Endothelial cell of umbilical vein (primary cell): ENCODE measurements at regions not wholly inside any gene's neighbourhood (a gene's known extent, or its start where the extent isn't known, plus 50 kb on each side); places are given as distances from the start of the nearest gene placed in this dataset.

Experiments used
- BruUV-seq: library from RNA; stranded (reverse); fragments of 400-500 nt; replicated peaks from 2 replicates; lab custom pipeline; 2021; lab: Mats Ljungman, UMichigan
- CTCF ChIA-PET: fragments of 300-600, 350-600 bp; sonication (Branson Sonifier 250); formaldehyde crosslinking; loops from one replicate; lab custom pipeline; 2021; ENCODE audit warnings: antibody characterized with exemption, inconsistent platforms; lab: Charles Lee
- POLR2A ChIA-PET: fragments of 300-600, 350-600 bp; sonication (Branson Sonifier 250); formaldehyde crosslinking; loops from one replicate; lab custom pipeline; 2021; ENCODE audit warnings: antibody characterized with exemption, inconsistent platforms; lab: Charles Lee
- DNase-seq: peaks from one replicate; pipeline ENCODE4 v3.0.0-alpha.2; 2011; ENCODE audit warnings: low read depth, low spot score
- FAIRE-seq: peaks from 2 replicates; lab custom pipeline; 2011; peaks lifted over from hg19 to GRCh38; lab: Jason Lieb, UNC
- H2AFZ ChIP-seq: 2 replicates; pipeline ENCODE4 v1.6.0; 2012; ENCODE audit warnings: low read depth, low read length, control low read depth, inconsistent platforms
- H3K27ac ChIP-seq: 2 replicates; pipeline ENCODE4 v1.5.1; 2011; ENCODE audit warnings: low read depth, mild to moderate bottlenecking, control low read depth, low read length, moderate library complexity; ENCODE audit not compliant: insufficient read depth
- H3K27me3 ChIP-seq, 2 experiments: 2 replicates each; pipeline versions ENCODE4 v1.6.0 to v1.6.1; 2011; ENCODE audit warnings: low read length in 2 of 2, mixed read lengths in 1 of 2; ENCODE audit not compliant: control insufficient read depth in 2 of 2, insufficient read depth in 2 of 2
- H3K36me3 ChIP-seq, 2 experiments: 2 replicates in 1 of 2; 3 replicates in 1 of 2; pipeline ENCODE4 v1.5.1; 2011; ENCODE audit warnings: low read length in 2 of 2, mild to moderate bottlenecking in 1 of 2, moderate library complexity in 1 of 2; ENCODE audit not compliant: control insufficient read depth in 2 of 2, insufficient read depth in 2 of 2; ENCODE audit errors: extremely low read depth in 1 of 2
- H3K4me1 ChIP-seq: 3 replicates; pipeline ENCODE4 v1.5.1; 2011; ENCODE audit warnings: mild to moderate bottlenecking, low read length; ENCODE audit not compliant: control insufficient read depth, insufficient read depth; ENCODE audit errors: extremely low read depth
- H3K4me2 ChIP-seq: 2 replicates; pipeline ENCODE4 v1.6.1; 2011; ENCODE audit warnings: low read length, control low read depth, mixed read lengths; ENCODE audit not compliant: insufficient read depth
- H3K4me3 ChIP-seq, 3 experiments: fragments of 200-600 bp in 1 of 3; sonication (generic), shearing (Covaris generic) in 1 of 3; replicated peaks in 1 of 3; 2 replicates each; pipeline ENCODE4 v1.5.1; 2011 to 2016; ENCODE audit warnings: control low read depth in 3 of 3, low read length in 3 of 3, mild to moderate bottlenecking in 2 of 3, inconsistent platforms in 1 of 3, low read depth in 1 of 3, moderate library complexity in 1 of 3; ENCODE audit not compliant: insufficient read depth in 1 of 3
- H3K79me2 ChIP-seq: 2 replicates; pipeline ENCODE4 v1.6.0; 2012; ENCODE audit warnings: low read length, inconsistent platforms; ENCODE audit not compliant: control insufficient read depth, insufficient read depth
- H3K9ac ChIP-seq: replicated peaks from 2 replicates; pipeline ENCODE3; 2011; ENCODE audit warnings: low read length, control low read depth; ENCODE audit not compliant: insufficient read depth; ENCODE audit errors: extremely low read depth
- H3K9me1 ChIP-seq: replicated peaks from 3 replicates; pipeline ENCODE4 v1.6.0; 2011; ENCODE audit warnings: mild to moderate bottlenecking, low read length; ENCODE audit not compliant: control insufficient read depth, insufficient read depth; ENCODE audit errors: extremely low read depth
- H3K9me3 ChIP-seq: replicated peaks from 2 replicates; pipeline ENCODE4 v1.5.1; 2012; ENCODE audit warnings: low read length, inconsistent platforms; ENCODE audit not compliant: control insufficient read depth, insufficient read depth
- H4K20me1 ChIP-seq: replicated peaks from 2 replicates; pipeline ENCODE3; 2011; ENCODE audit warnings: mild to moderate bottlenecking, low read length; ENCODE audit not compliant: control insufficient read depth, insufficient read depth; ENCODE audit errors: extremely low read depth
- EZH2 ChIP-seq: IDR thresholded peaks from 2 replicates; pipeline ENCODE4 v1.6.1; 2012; ENCODE audit warnings: borderline replicate concordance, low read depth, mild to moderate bottlenecking, moderate library complexity, low read length, inconsistent platforms; ENCODE audit not compliant: severe bottlenecking
- FOS ChIP-seq: IDR thresholded peaks from 2 replicates; pipeline ENCODE4 v1.6.1; 2011; ENCODE audit warnings: mild to moderate bottlenecking, low read length, moderate library complexity, borderline replicate concordance; ENCODE audit not compliant: insufficient read depth
- GATA2 ChIP-seq: IDR thresholded peaks from 2 replicates; pipeline ENCODE4 v1.7.0; 2011; ENCODE audit warnings: low read depth, mild to moderate bottlenecking, moderate library complexity, mixed read lengths, low read length; ENCODE audit not compliant: insufficient read length, insufficient read depth
- JUN ChIP-seq: IDR thresholded peaks from 2 replicates; pipeline ENCODE4 v1.6.1; 2011; ENCODE audit warnings: borderline replicate concordance, low read depth; ENCODE audit not compliant: insufficient read length, insufficient read depth
- MYC ChIP-seq: IDR thresholded peaks from one replicate; pipeline ENCODE4 v1.6.1; 2011; ENCODE audit warnings: mild to moderate bottlenecking, low read depth, low read length
- POLR2A ChIP-seq: IDR thresholded peaks from 2 replicates; pipeline ENCODE4 v1.6.1; 2012; ENCODE audit warnings: low read depth, mild to moderate bottlenecking, control low read depth, low read length
- POLR2AphosphoS5 ChIP-seq: IDR thresholded peaks from 2 replicates; pipeline ENCODE4 v1.6.1; 2012; ENCODE audit warnings: low read depth, mild to moderate bottlenecking, control low read depth, low read length, moderate library complexity; ENCODE audit not compliant: insufficient read depth
- dilution Hi-C: fragments of 300-500 bp; cut with MboI; formaldehyde crosslinking; loops from one replicate; pipeline ENCODE4 v1.15.0; 2019; ENCODE audit warnings: low sequenced_read_pairs; ENCODE audit not compliant: extremely low pct_ligation_motif_present
- intact Hi-C: fragments of 100-400 bp; cut with micrococcal nuclease; formaldehyde crosslinking; loops from one replicate; pipeline ENCODE4 v1.10.0; 2022
- TF ChIP-seq, protein P1 (sequence below): IDR thresholded peaks from 2 replicates; pipeline ENCODE4 v1.6.1; 2011; ENCODE audit not compliant: insufficient read depth, insufficient read length
- TF ChIP-seq, protein P2 (sequence below), 2 donors: IDR thresholded peaks; 1 replicate in 1 of 2; 2 replicates in 1 of 2; pipeline ENCODE4 v1.5.1; 2011; ENCODE audit warnings: low read length in 2 of 2, mild to moderate bottlenecking in 2 of 2, moderate library complexity in 2 of 2, control low read depth in 1 of 2, inconsistent platforms in 1 of 2, low read depth in 1 of 2; ENCODE audit not compliant: insufficient read depth in 1 of 2; ENCODE audit errors: extremely low read depth in 1 of 2

DNA sequence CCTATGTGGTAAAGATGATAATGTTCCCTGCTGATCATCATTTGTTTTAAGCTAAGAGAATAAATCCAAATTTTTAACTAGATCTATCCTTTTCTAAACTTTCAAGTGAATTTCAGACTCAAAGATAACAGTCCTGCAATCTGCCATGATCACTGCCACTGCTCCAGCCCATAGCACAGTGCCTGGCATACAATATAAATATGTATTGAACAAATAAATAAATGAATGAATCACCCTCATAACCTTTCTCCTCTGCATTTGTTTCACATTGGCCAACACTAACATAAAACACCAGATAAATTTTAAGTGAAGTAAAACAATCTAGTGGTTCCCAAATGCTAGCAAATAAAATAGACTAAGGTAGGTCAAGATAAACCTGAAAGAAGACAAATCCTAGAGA is 439.0 kb downstream of the GPM6A start:
- H3K4me3 ChIP-seq: no peak overlapping the region
- no peaks in the 10 kb centered on the region for H3K36me3 ChIP-seq
- no peak overlapping the region for H3K9ac ChIP-seq
- H3K4me1 ChIP-seq: no peaks in the 10 kb centered on the region
- H2AFZ ChIP-seq: no peak overlapping the region
- dilution Hi-C loops: no loop called here
- DNase-seq (no peak), FAIRE-seq (no peak)
- TF ChIP-seq EZH2 (no peak), POLR2A (no peak), FOS (no peak), MYC (no peak), JUN (no peak), GATA2 (no peak), POLR2AphosphoS5 (no peak)
- TF ChIP-seq, protein P1, sequence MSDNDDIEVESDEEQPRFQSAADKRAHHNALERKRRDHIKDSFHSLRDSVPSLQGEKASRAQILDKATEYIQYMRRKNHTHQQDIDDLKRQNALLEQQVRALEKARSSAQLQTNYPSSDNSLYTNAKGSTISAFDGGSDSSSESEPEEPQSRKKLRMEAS: no peak
- no peak overlapping the region for H3K27ac ChIP-seq
- H3K27me3 ChIP-seq: no peaks in the 10 kb centered on the region
- BruUV-seq: no TSS peak
- intact Hi-C loops: no loop called here
- H3K79me2 ChIP-seq: no peaks in the 10 kb centered on the region
- no peaks in the 10 kb centered on the region for H3K9me1 ChIP-seq
- ChIA-PET CTCF (no interaction called here), POLR2A (no interaction called here)
- peaks cover 4% of the 10 kb centered on the region for H3K9me3 ChIP-seq
- H3K4me2 ChIP-seq: no peak overlapping the region
- no peaks in the 10 kb centered on the region for H4K20me1 ChIP-seq

DNA sequence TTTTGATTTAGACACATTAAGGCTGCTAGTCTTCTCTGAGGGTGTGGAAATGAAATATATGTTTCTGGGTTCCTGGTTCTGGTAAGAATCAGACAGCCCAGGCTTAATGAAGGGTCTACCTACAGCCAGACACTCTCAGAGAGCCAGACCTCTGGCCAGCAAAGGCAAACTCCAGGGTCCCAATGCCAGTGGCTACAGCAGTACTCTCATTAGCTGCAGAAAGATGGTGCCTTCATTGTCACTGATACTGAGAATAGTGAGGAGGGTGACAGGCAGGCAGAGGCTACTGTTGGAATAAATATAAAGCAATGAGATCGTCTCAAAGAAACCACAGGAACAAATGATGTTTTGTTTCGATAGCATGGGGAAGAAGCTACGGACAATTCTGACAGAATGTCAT is 437.6 kb downstream of the GPM6A start:
- Histone ChIP-seq H4K20me1 (no peaks in the 10 kb centered on the region), H3K9me3 (peaks cover 2% of the 10 kb centered on the region), H3K4me1 (no peaks in the 10 kb centered on the region), H3K9me1 (no peaks in the 10 kb centered on the region), H3K79me2 (no peaks in the 10 kb centered on the region), H2AFZ (no peak overlapping the region), H3K4me2 (no peak overlapping the region), H3K27me3 (no peaks in the 10 kb centered on the region), H3K36me3 (no peaks in the 10 kb centered on the region), H3K4me3 (no peak overlapping the region), H3K9ac (no peak overlapping the region), H3K27ac (no peak overlapping the region)
- TF ChIP-seq POLR2AphosphoS5 (no peak), MYC (no peak), FOS (no peak), JUN (no peak), GATA2 (no peak), EZH2 (no peak), POLR2A (no peak)
- TF ChIP-seq, protein P1: no peak
- TF ChIP-seq, protein P2, sequence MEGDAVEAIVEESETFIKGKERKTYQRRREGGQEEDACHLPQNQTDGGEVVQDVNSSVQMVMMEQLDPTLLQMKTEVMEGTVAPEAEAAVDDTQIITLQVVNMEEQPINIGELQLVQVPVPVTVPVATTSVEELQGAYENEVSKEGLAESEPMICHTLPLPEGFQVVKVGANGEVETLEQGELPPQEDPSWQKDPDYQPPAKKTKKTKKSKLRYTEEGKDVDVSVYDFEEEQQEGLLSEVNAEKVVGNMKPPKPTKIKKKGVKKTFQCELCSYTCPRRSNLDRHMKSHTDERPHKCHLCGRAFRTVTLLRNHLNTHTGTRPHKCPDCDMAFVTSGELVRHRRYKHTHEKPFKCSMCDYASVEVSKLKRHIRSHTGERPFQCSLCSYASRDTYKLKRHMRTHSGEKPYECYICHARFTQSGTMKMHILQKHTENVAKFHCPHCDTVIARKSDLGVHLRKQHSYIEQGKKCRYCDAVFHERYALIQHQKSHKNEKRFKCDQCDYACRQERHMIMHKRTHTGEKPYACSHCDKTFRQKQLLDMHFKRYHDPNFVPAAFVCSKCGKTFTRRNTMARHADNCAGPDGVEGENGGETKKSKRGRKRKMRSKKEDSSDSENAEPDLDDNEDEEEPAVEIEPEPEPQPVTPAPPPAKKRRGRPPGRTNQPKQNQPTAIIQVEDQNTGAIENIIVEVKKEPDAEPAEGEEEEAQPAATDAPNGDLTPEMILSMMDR (IDR thresholded peaks at IDR 0.05; ENCODE audit: extremely low read depth in 1 of 2, insufficient read depth in 1 of 2, low read depth in 1 of 2, low read length in 2 of 2): no peak
- FAIRE-seq (no peak), DNase-seq (no peak)
- ChIA-PET CTCF (no interaction called here), POLR2A (no interaction called here)
- dilution Hi-C loops (no loop called here), intact Hi-C loops (no loop called here)
- BruUV-seq: no TSS peak
